ENCODE measurements at regions not wholly inside any gene's neighbourhood (a gene's known extent, or its start where the extent isn't known, plus 50 kb on each side); places are given as distances from the start of the nearest gene placed in this dataset.

- no TSS peak for BruUV-seq (replicated peaks)
- intact Hi-C loops (cut with micrococcal nuclease): no loop called here
- Mint-ChIP-seq H3K4me1 (ENCODE audit: insufficient read depth, unreplicated experiment) (no peaks in the 10 kb centered on the region), H3K9me3 (ENCODE audit: unreplicated experiment) (no peaks in the 10 kb centered on the region), H3K27me3 (ENCODE audit: insufficient read depth, unreplicated experiment) (peaks cover 21% of the 10 kb centered on the region), H3K27ac (ENCODE audit: low read depth, unreplicated experiment) (no peak overlapping the region), H3K36me3 (ENCODE audit: insufficient read depth, unreplicated experiment) (no peaks in the 10 kb centered on the region), H3K4me3 (ENCODE audit: unreplicated experiment) (no peak overlapping the region)
- ChIA-PET POLR2A (no interaction called here), CTCF (interaction anchor here (0.6 kb wide), 2 partner anchors 73 to 274 kb away, joined by 3 read pairs; no protein-coding TSS in a partner anchor)
- DNase-seq (ENCODE audit: unreplicated experiment): no peak
- no peak for TF ChIP-seq CTCF (IDR thresholded peaks at IDR 0.05; ENCODE audit: unreplicated experiment)
These were observed 101.7 kb upstream of the GRAMD1B start for GRCh38 chr11:123328281-123328867.

- no peaks in the 10 kb centered on the region for H3K36me3 Mint-ChIP-seq (ENCODE audit: insufficient read depth, unreplicated experiment)
- no TSS peak for BruUV-seq (replicated peaks)
- intact Hi-C loops (cut with micrococcal nuclease): no loop called here
These were observed 104.5 kb upstream of the GRAMD1B start for GRCh38 chr11:123325533-123325932.

GRCh38 chr11:123323568-123323967 is 106.5 kb upstream of the GRAMD1B start:
- intact Hi-C loops (cut with micrococcal nuclease): no loop called here
- no TSS peak for BruUV-seq (replicated peaks)
- Mint-ChIP-seq H3K4me3 (ENCODE audit: unreplicated experiment) (no peak overlapping the region), H3K27me3 (ENCODE audit: insufficient read depth, unreplicated experiment) (peaks cover 6% of the 10 kb centered on the region), H3K27ac (ENCODE audit: low read depth, unreplicated experiment) (no peak overlapping the region), H3K9me3 (ENCODE audit: unreplicated experiment) (no peaks in the 10 kb centered on the region), H3K36me3 (ENCODE audit: insufficient read depth, unreplicated experiment) (no peaks in the 10 kb centered on the region), H3K4me1 (ENCODE audit: insufficient read depth, unreplicated experiment) (no peaks in the 10 kb centered on the region)
- ChIA-PET CTCF (interaction anchor here (0.9 kb wide), 1 partner anchor 213 kb away, joined by 3 read pairs; no protein-coding TSS in a partner anchor), POLR2A (no interaction called here)
- DNase-seq (ENCODE audit: unreplicated experiment): no peak
- no peak for TF ChIP-seq CTCF (IDR thresholded peaks at IDR 0.05; ENCODE audit: unreplicated experiment)

More at GRCh38 chr11:123325533-123325932, 104.5 kb upstream of the GRAMD1B start:
- Mint-ChIP-seq H3K4me3 (ENCODE audit: unreplicated experiment) (no peak overlapping the region), H3K27me3 (ENCODE audit: insufficient read depth, unreplicated experiment) (peaks cover 21% of the 10 kb centered on the region), H3K4me1 (ENCODE audit: insufficient read depth, unreplicated experiment) (no peaks in the 10 kb centered on the region), H3K27ac (ENCODE audit: low read depth, unreplicated experiment) (no peak overlapping the region), H3K9me3 (ENCODE audit: unreplicated experiment) (no peaks in the 10 kb centered on the region)
- ChIA-PET POLR2A (no interaction called here), CTCF (interaction anchor here (0.7 kb wide), 1 partner anchor 902 kb away, joined by 4 read pairs; no protein-coding TSS in a partner anchor)
- DNase-seq (ENCODE audit: unreplicated experiment): no peak
- TF ChIP-seq CTCF (IDR thresholded peaks at IDR 0.05; ENCODE audit: unreplicated experiment): no peak

GRCh38 chr11:123321636-123322035 is 108.4 kb upstream of the GRAMD1B start:
- Mint-ChIP-seq H3K9me3 (ENCODE audit: unreplicated experiment) (no peaks in the 10 kb centered on the region), H3K27ac (ENCODE audit: low read depth, unreplicated experiment) (no peak overlapping the region), H3K36me3 (ENCODE audit: insufficient read depth, unreplicated experiment) (no peaks in the 10 kb centered on the region), H3K27me3 (ENCODE audit: insufficient read depth, unreplicated experiment) (peaks cover 5% of the 10 kb centered on the region), H3K4me1 (ENCODE audit: insufficient read depth, unreplicated experiment) (no peaks in the 10 kb centered on the region), H3K4me3 (ENCODE audit: unreplicated experiment) (no peak overlapping the region)
- BruUV-seq (replicated peaks): no TSS peak
- no peak for DNase-seq (ENCODE audit: unreplicated experiment)
- ChIA-PET CTCF (no interaction called here), POLR2A (no interaction called here)
- intact Hi-C loops (cut with micrococcal nuclease): no loop called here
- no peak for TF ChIP-seq CTCF (IDR thresholded peaks at IDR 0.05; ENCODE audit: unreplicated experiment)

All from MCF 10A (cell line).